Stomach smooth muscle (tissue), 2 donors: ENCODE measurements at regions not wholly inside any gene's neighbourhood (a gene's known extent, or its start where the extent isn't known, plus 50 kb on each side); places are given as distances from the start of the nearest gene placed in this dataset.
"Not testable (repeated sequence)": the region's sequence is repeated elsewhere in the genome, so short reads cannot be mapped to it uniquely, and the experiment has no call there.

Experiments
- H3K27ac ChIP-seq: one replicate; pipeline ENCODE4 v1.7.0; 2013; ENCODE audit warnings: mild to moderate bottlenecking, low read length, inconsistent platforms
- H3K27me3 ChIP-seq, 2 donors: one replicate each; pipeline ENCODE4 v1.7.0; 2013; ENCODE audit warnings: low read length in 2 of 2; ENCODE audit not compliant: insufficient read depth in 2 of 2, control insufficient read depth in 1 of 2
- H3K36me3 ChIP-seq, 2 donors: one replicate each; pipeline ENCODE4 v1.7.0; 2013; ENCODE audit warnings: low read length in 2 of 2; ENCODE audit not compliant: control insufficient read depth in 2 of 2, insufficient read depth in 2 of 2
- H3K4me1 ChIP-seq: one replicate; pipeline ENCODE4 v1.7.0; 2013; ENCODE audit warnings: low read length; ENCODE audit not compliant: control insufficient read depth, insufficient read depth
- H3K4me3 ChIP-seq, 2 donors: one replicate each; pipeline ENCODE4 v1.7.0; 2013; ENCODE audit warnings: low read length in 2 of 2
- H3K9ac ChIP-seq, 2 donors: one replicate each; pipeline ENCODE4 v1.7.0; 2013; ENCODE audit warnings: low read length in 2 of 2, mild to moderate bottlenecking in 1 of 2
- H3K9me3 ChIP-seq, 2 donors: one replicate each; pipeline ENCODE4 v1.7.0; 2013; ENCODE audit warnings: low read length in 2 of 2; ENCODE audit not compliant: control insufficient read depth in 2 of 2
- donor health status: healthy.
- donor health status: Pancreatic carcinoma.

DNA sequence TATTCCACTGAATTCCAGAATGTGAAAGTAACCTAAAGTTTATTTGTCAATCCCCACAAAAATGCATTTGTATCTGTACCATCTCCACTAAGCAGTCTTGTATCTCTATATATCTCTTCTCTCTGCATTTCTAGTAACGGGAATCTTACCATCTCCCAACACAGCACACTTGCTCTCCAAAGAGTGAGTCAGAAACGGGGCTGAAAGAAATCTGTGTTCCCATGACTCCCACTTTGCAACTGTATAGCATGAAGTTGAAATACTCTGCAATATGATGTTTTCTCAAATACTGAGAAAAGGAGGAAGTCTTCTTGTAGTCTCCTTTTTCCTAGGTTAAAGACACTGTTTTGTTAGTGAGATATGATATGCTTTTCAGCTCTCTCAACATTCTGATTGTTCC is 848.8 kb upstream of the ACO1 start:
- Histone ChIP-seq H3K4me1 (no peaks in the 10 kb centered on the region), H3K4me3 (no peak overlapping the region), H3K36me3 (no peaks in the 10 kb centered on the region), H3K27ac (no peak overlapping the region), H3K9ac (no peak overlapping the region), H3K9me3 (no peaks in the 10 kb centered on the region), H3K27me3 (no peaks in the 10 kb centered on the region)

DNA sequence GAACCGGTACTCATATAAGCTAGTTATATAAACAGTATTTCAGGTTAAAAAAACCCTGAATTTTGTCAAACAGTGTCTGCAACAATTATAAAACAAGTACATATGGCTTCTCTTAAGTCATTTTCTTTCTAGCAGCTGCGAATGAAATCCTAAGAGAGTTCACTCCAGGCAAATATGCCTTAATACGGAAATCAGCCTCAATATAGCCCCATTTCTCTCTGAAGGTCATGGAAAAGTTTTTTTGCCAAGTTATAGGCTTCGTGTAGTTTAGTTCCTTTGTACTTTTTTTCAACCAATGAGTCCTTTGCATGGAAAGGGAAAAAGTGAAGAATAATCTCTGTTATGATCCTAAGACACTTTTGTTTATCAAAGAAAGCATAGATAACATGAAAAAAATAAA is 848.0 kb upstream of the ACO1 start:
- Histone ChIP-seq H3K27me3 (no peaks in the 10 kb centered on the region), H3K9ac (no peak overlapping the region), H3K36me3 (no peaks in the 10 kb centered on the region), H3K4me3 (no peak overlapping the region), H3K9me3 (no peaks in the 10 kb centered on the region), H3K4me1 (no peaks in the 10 kb centered on the region), H3K27ac (no peak overlapping the region)

DNA sequence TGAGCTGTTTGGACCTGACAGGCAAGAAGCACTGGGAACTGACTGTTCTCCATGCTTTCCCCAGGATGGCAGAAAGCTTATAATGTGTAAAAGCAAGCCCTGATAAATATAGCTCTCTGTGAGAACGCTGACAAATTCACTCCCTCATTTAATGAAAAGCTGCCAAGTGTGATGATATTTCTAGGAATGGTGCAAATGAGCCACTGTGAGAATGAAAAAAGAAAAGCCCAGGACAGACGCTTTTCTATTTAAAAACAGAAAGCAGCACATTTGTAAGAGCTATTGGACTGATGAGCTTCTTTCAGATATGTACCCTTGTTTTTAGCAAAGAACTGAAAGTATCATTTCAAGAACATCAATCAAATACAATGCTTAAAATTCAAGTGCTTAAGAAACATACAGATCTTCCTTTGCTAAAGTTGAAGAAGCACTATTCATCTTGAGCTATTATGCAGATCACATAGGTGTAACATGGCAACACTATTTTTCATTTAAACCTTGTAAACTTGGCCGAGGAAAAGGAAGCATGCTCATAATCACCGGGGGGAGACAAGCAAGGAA is 842.6 kb upstream of the ACO1 start:
- Histone ChIP-seq H3K27me3 (no peaks in the 10 kb centered on the region), H3K9ac (no peak overlapping the region), H3K4me3 (peak overlapping the region in 1 of 2 donors; percentile 52), H3K4me1 (no peaks in the 10 kb centered on the region), H3K9me3 (no peaks in the 10 kb centered on the region), H3K27ac (no peak overlapping the region), H3K36me3 (no peaks in the 10 kb centered on the region)

DNA sequence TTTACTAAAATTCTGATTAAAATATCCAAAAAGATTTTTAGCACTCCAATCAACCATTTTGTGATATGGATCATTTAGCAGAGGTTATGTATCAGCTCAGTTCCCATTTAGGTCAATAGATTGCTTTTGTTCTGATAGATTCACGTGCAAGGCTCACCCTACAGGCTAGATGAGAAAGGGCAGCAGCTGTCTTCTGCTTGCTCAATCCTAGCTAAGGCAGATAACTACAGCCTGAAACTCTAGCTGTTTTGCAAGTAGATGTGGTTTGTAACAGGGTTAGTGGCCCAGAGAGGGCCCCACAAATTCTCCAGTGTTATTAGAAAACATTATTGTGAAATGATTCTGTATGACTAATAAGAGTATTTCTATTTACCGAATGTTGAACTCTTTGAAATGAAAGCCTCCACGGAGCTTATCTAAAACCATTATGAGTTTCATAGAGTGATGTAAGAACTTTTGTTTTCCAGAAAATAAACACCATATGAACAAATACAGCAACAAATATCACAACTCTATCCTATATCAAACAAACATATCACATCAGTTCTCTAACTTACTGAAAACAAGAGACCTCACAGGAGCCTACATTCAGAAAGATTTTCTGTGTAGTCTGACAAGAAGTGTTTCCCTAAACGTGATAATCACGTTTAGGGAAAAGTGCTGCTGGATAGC is 841.9 kb upstream of the ACO1 start:
- Histone ChIP-seq H3K9ac (no peak overlapping the region), H3K4me3 (no peak overlapping the region), H3K27me3 (no peaks in the 10 kb centered on the region), H3K9me3 (no peaks in the 10 kb centered on the region), H3K36me3 (no peaks in the 10 kb centered on the region), H3K4me1 (no peaks in the 10 kb centered on the region), H3K27ac (no peak overlapping the region)

DNA sequence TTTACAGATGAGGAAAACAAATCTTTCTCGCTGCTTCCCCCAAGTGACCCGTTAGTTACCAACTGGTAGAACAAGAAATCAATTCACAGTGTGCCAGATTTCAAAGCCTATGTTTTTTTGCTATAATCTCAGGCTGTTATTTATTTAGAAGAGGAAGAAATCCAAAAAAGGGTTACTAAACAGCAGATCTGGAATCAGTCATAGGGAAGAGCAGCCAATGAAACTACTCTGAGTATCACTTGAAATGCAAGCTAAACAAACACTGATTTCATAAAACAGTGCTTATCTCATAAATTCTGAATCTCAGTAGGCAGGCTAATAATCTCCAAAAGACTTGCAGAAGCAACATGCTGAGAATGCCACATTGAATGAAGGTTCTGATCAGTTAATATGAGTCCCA is 829.5 kb upstream of the ACO1 start:
- no peaks in the 10 kb centered on the region for H3K4me1 ChIP-seq
- no peaks in the 10 kb centered on the region for H3K27me3 ChIP-seq
- H3K27ac ChIP-seq, result no peak overlapping the region
- no peak overlapping the region for H3K4me3 ChIP-seq
- no peaks in the 10 kb centered on the region for H3K36me3 ChIP-seq
- H3K9ac ChIP-seq, result no peak overlapping the region
- H3K9me3 ChIP-seq, result no peaks in the 10 kb centered on the region

DNA sequence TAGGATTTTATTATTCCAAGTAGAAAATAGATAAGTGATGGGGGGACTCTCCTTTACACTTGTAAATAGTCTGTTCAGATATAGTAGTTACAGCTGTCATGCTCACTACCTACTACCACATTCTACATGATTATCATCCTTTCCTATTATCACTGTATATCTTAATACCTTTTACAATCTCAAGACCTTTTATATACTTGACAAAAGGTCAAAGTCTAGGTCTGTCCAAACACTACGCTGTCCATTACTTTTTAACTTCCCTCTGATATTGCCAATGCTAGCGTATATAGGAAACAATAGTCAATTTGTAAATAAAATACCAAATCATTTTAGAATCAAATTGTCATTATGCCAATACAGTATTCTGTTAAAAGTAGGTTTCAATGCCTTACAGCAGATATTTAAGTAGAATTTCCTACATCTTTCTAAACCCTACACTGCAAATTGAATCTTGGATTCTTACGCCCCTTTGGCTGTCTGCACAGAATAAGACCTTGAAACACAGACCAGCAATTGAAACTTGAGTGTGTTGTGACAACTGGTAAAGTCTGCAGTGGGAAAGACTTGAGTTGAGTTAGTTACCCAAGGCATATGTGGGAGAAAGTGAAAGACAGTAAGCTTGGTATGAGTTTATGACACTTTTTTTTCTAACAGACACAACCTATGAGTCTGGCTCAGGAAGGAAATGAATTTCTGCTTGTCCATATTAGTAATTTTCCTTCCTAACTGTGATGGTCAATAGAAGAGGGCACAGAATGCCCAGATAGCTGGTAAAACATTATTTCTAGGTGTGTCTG is 827.6 kb upstream of the ACO1 start:
- H3K27ac ChIP-seq, result no peak overlapping the region
- no peak overlapping the region for H3K9ac ChIP-seq
- no peaks in the 10 kb centered on the region for H3K27me3 ChIP-seq
- H3K9me3 ChIP-seq, result no peaks in the 10 kb centered on the region
- no peaks in the 10 kb centered on the region for H3K36me3 ChIP-seq
- H3K4me3 ChIP-seq, result no peak overlapping the region
- no peaks in the 10 kb centered on the region for H3K4me1 ChIP-seq

- H3K9ac ChIP-seq, H3K4me1 ChIP-seq, H3K27me3 ChIP-seq, H3K9me3 ChIP-seq, H3K36me3 ChIP-seq, H3K4me3 ChIP-seq, H3K27ac ChIP-seq: not testable (repeated sequence)
These were observed 812.3 kb upstream of the ACO1 start for GRCh38 chr9:31572190-31572589.

DNA sequence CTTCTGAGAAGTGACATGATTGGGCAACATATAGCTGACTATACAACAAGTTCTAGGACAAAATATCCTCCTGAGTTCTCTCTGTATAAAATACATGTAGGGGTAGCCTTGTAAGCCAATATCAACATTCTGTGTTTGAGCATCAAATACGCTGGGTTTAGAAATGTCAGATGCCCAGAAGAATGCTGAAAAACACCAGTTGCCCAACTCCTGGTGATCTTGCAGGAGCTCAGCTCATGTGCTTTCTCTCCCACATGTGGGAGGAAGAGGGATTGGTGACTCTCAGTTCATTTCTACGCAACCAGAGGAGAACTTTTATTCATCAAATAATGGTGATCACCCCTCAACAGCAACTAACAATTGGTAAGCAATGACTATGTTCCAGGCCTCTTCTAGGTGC is 810.9 kb upstream of the ACO1 start:
- H3K4me1 ChIP-seq, result no peaks in the 10 kb centered on the region
- no peak overlapping the region for H3K27ac ChIP-seq
- no peaks in the 10 kb centered on the region for H3K9me3 ChIP-seq
- no peak overlapping the region for H3K4me3 ChIP-seq
- no peaks in the 10 kb centered on the region for H3K27me3 ChIP-seq
- H3K36me3 ChIP-seq, result no peaks in the 10 kb centered on the region
- H3K9ac ChIP-seq, result no peak overlapping the region

DNA sequence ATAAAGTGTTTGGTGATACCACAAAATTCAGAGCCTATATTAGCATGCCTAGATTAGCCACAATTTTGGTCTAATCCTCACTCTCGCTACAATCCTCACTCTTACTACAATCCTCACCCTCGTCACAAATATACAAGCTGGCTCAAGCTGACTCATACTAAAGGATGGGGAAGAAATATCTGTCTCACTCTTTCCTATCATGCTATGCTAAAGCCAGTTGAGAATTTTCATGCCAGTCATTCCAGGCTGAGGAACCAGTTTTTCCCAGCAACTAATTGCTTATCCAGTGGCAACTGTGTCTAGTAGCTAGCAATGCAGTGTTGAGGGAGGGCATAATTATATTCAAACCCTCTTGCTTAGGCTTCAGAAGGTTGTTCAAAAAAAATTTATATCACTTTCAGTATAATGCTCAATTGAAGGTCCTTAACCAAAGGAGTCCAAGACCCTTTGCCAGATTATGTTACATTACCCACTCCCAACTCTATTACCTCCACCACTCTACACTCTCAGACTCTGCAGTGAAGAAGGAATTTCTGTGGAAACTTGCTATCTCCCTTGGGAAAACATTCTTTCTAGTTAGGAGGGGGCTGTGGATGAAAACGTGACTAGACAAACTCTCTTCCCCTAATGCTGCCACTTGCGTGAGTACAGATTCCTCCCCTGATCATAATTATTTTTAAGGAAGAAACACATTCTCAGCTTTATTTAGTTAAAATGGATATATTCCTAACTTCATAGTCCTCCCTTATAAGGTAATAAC is 810.3 kb upstream of the ACO1 start:
- Histone ChIP-seq H3K4me3 (no peak overlapping the region), H3K9me3 (no peaks in the 10 kb centered on the region), H3K9ac (no peak overlapping the region), H3K36me3 (no peaks in the 10 kb centered on the region), H3K4me1 (no peaks in the 10 kb centered on the region), H3K27ac (no peak overlapping the region), H3K27me3 (no peaks in the 10 kb centered on the region)

- H3K27ac ChIP-seq, result no peak overlapping the region
- H3K27me3 ChIP-seq, result no peaks in the 10 kb centered on the region
- no peak overlapping the region for H3K4me3 ChIP-seq
- H3K9ac ChIP-seq, result no peak overlapping the region
- no peaks in the 10 kb centered on the region for H3K36me3 ChIP-seq
- no peaks in the 10 kb centered on the region for H3K9me3 ChIP-seq
- no peaks in the 10 kb centered on the region for H3K4me1 ChIP-seq
These were observed 802.4 kb upstream of the ACO1 start for GRCh38 chr9:31582071-31582470.
